ENCODE measurements at regions not wholly inside any gene's neighbourhood (a gene's known extent, or its start where the extent isn't known, plus 50 kb on each side); places are given as distances from the start of the nearest gene placed in this dataset.

- Mint-ChIP-seq H3K9me3 (no peaks in the 10 kb centered on the region), H3K36me3 (ENCODE audit: low read depth) (no peaks in the 10 kb centered on the region), H3K27me3 (ENCODE audit: low read depth) (peaks cover 5% of the 10 kb centered on the region), H3K27ac (no peak overlapping the region), H3K4me1 (ENCODE audit: low read depth) (no peaks in the 10 kb centered on the region), H3K4me3 (ENCODE audit: low read depth) (no peak overlapping the region)
- intact Hi-C loops (cut with micrococcal nuclease) = no loop called here
- DNase-seq (ENCODE audit: low spot score) = no peak
Measured at GRCh38 chr11:134882671-134883297, 470.7 kb upstream of the B3GAT1 start.

DNA sequence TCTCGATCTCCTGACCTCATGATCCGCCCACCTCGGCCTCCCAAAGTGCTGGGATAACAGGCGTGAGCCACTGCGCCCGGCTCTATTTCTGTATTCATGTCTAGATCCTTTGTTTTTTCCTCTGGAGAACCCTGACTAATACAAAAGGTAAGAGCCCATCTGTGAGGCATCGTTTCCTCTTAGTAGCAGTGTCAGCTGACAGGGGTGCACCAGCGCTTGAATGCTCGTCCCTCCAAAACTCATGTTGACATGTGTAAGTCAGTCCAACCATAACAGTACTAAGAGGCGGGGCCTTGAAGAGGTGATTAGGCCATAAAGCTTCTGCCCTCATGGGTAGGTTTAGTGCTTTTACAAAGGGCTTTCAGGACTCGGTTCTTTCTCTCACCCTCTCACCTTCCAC is 470.1 kb upstream of the B3GAT1 start:
- Mint-ChIP-seq H3K4me1 (ENCODE audit: low read depth) (no peaks in the 10 kb centered on the region), H3K27me3 (ENCODE audit: low read depth) (peaks cover 5% of the 10 kb centered on the region), H3K9me3 (no peaks in the 10 kb centered on the region), H3K4me3 (ENCODE audit: low read depth) (no peak overlapping the region), H3K36me3 (ENCODE audit: low read depth) (no peaks in the 10 kb centered on the region), H3K27ac (no peak overlapping the region)
- intact Hi-C loops (cut with micrococcal nuclease) = no loop called here
- no peak for DNase-seq (ENCODE audit: low spot score)

- Mint-ChIP-seq H3K27ac (no peak overlapping the region), H3K9me3 (no peaks in the 10 kb centered on the region), H3K4me3 (ENCODE audit: low read depth) (no peak overlapping the region), H3K27me3 (ENCODE audit: low read depth) (peaks cover 5% of the 10 kb centered on the region), H3K36me3 (ENCODE audit: low read depth) (no peaks in the 10 kb centered on the region), H3K4me1 (ENCODE audit: low read depth) (no peaks in the 10 kb centered on the region)
- intact Hi-C loops (cut with micrococcal nuclease) = no loop called here
- DNase-seq (ENCODE audit: low spot score) = no peak
Measured at GRCh38 chr11:134880788-134881187, 468.7 kb upstream of the B3GAT1 start.

GRCh38 chr11:134879931-134880330 is 467.9 kb upstream of the B3GAT1 start:
- intact Hi-C loops (cut with micrococcal nuclease) = no loop called here

DNA sequence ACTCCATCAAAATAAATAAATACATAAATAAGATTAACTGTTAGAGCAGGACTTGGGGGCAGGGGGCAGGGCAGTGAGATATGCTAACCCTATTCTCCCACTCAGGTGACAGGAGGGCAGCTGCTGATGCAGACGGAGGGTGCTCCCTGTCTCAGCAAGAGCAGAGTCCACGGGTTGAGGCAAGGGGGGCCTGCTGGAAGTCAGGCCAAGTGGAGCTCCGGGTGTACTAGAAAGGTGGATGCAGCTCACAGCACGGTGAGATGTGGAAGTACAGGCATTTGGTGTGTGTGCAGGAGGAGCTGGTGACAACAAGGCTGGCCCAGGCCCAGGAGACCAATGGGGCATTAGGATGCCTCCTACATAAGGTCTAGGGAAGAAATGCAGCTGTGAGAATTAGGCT is 467.3 kb upstream of the B3GAT1 start:
- H3K27ac Mint-ChIP-seq = no peak overlapping the region
- H3K4me3 Mint-ChIP-seq (ENCODE audit: low read depth) = no peak overlapping the region
- no peak for DNase-seq (ENCODE audit: low spot score)
- no peaks in the 10 kb centered on the region for H3K9me3 Mint-ChIP-seq
- peaks cover 5% of the 10 kb centered on the region for H3K27me3 Mint-ChIP-seq (ENCODE audit: low read depth)
- intact Hi-C loops (cut with micrococcal nuclease) = no loop called here
- no peaks in the 10 kb centered on the region for H3K4me1 Mint-ChIP-seq (ENCODE audit: low read depth)
- H3K36me3 Mint-ChIP-seq (ENCODE audit: low read depth) = no peaks in the 10 kb centered on the region

More at GRCh38 chr11:134879931-134880330, 467.9 kb upstream of the B3GAT1 start:
- no peak overlapping the region for H3K4me3 Mint-ChIP-seq (ENCODE audit: low read depth)
- no peaks in the 10 kb centered on the region for H3K4me1 Mint-ChIP-seq (ENCODE audit: low read depth)
- no peak for DNase-seq (ENCODE audit: low spot score)
- H3K36me3 Mint-ChIP-seq (ENCODE audit: low read depth) = no peaks in the 10 kb centered on the region
- H3K9me3 Mint-ChIP-seq = no peaks in the 10 kb centered on the region
- H3K27ac Mint-ChIP-seq = no peak overlapping the region
- H3K27me3 Mint-ChIP-seq (ENCODE audit: low read depth) = peaks cover 5% of the 10 kb centered on the region

- H3K27ac Mint-ChIP-seq = no peak overlapping the region
- H3K4me1 Mint-ChIP-seq (ENCODE audit: low read depth) = no peaks in the 10 kb centered on the region
- no peaks in the 10 kb centered on the region for H3K36me3 Mint-ChIP-seq (ENCODE audit: low read depth)
- intact Hi-C loops (cut with micrococcal nuclease) = no loop called here
- H3K4me3 Mint-ChIP-seq (ENCODE audit: low read depth) = no peak overlapping the region
- no peak for DNase-seq (ENCODE audit: low spot score)
- peaks cover 1% of the 10 kb centered on the region for H3K27me3 Mint-ChIP-seq (ENCODE audit: low read depth)
- H3K9me3 Mint-ChIP-seq = no peaks in the 10 kb centered on the region
Measured at GRCh38 chr11:134878785-134879184, 466.7 kb upstream of the B3GAT1 start.

DNA sequence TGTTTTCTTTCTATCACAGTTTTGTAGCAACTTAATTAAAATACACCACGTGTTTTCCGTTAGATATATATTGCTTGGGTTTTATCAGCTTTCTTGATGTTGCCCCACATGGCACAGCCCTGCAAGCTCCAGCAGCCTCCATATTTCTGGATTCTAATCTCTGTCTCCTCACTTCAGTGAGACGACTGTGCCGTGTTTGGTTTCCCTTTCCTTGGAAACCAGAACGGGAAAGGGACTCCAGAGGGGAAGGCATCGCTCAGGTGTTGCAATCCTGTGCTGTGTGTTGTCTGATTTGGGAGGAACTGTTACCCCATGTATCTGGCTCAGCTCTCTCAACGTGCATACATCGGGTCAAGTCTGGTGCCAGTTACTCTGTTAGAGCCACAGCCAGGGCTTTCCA is 464.2 kb upstream of the B3GAT1 start:
- H3K4me3 Mint-ChIP-seq (ENCODE audit: low read depth) = no peak overlapping the region
- no peaks in the 10 kb centered on the region for H3K36me3 Mint-ChIP-seq (ENCODE audit: low read depth)
- intact Hi-C loops (cut with micrococcal nuclease) = no loop called here
- no peaks in the 10 kb centered on the region for H3K4me1 Mint-ChIP-seq (ENCODE audit: low read depth)
- no peak for DNase-seq (ENCODE audit: low spot score)
- H3K27ac Mint-ChIP-seq = no peak overlapping the region
- H3K27me3 Mint-ChIP-seq (ENCODE audit: low read depth) = no peaks in the 10 kb centered on the region
- H3K9me3 Mint-ChIP-seq = no peaks in the 10 kb centered on the region

DNA sequence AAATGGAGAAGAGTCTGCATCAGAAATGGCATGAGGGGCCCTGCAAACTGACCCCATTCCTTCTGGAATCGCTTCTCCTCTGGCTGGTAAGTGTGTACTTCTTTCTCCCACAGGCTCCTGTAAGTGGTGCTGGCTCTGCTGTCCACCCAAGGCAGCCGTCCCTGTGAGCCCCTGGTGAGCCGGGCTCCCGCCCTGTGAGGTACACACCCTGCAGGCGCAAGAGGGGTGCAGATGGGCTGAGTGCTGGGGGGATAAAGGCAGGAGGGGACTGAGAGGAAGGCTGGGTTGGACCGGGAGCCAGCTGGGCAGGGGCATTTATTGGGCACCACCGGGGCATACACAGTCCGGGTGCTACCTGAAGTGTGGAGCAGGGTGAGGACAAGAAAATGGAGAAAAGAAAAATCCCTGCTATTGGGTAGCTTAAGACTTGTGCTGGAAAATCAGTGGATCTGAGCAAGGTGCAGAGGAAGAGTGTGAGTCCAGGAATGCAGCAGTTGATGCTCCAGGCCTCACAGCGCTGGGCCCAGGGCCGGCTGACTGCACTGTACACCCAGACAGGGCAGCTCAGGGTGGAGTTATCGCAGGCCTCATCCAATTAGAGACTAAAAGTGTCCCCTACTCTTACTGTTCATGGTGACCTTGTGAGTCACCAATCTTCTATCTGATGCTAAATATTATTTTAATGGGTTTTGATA is 455.1 kb upstream of the B3GAT1 start:
- no peak overlapping the region for H3K4me3 Mint-ChIP-seq (ENCODE audit: low read depth)
- H3K27ac Mint-ChIP-seq = no peak overlapping the region

DNA sequence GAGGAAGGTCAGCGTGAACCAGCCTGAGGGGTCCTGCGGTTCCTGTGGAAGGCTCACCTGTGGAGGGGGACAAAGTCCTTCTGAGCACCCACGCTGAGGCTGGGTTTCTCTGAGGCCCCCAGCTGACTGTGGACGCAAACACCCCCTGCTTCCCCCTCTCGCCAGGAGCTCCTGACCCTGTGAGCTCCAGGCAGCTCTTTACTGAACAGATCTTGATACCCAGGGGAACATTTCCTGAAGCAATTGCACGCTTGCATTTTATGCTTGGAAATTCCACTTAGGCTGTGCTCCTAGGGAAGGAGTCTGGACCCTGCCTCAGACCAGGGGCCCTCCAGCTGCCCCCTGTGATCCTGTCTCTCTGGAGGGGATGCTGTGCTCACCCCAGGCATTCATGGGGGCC is 454.2 kb upstream of the B3GAT1 start:
- Mint-ChIP-seq H3K4me3 (ENCODE audit: low read depth) (no peak overlapping the region), H3K4me1 (ENCODE audit: low read depth) (peaks cover 2% of the 10 kb centered on the region), H3K36me3 (ENCODE audit: low read depth) (no peaks in the 10 kb centered on the region), H3K9me3 (no peaks in the 10 kb centered on the region), H3K27me3 (ENCODE audit: low read depth) (no peaks in the 10 kb centered on the region), H3K27ac (no peak overlapping the region)
- intact Hi-C loops (cut with micrococcal nuclease) = no loop called here
- no peak for DNase-seq (ENCODE audit: low spot score)

More for the DNA sequence above, 455.1 kb upstream of the B3GAT1 start:
- no peak for DNase-seq (ENCODE audit: low spot score)
- intact Hi-C loops (cut with micrococcal nuclease) = no loop called here
- H3K4me1 Mint-ChIP-seq (ENCODE audit: low read depth) = peaks cover 2% of the 10 kb centered on the region
- H3K36me3 Mint-ChIP-seq (ENCODE audit: low read depth) = no peaks in the 10 kb centered on the region
- no peaks in the 10 kb centered on the region for H3K9me3 Mint-ChIP-seq
- no peaks in the 10 kb centered on the region for H3K27me3 Mint-ChIP-seq (ENCODE audit: low read depth)

- no peaks in the 10 kb centered on the region for H3K9me3 Mint-ChIP-seq
- H3K4me1 Mint-ChIP-seq (ENCODE audit: low read depth) = peaks cover 2% of the 10 kb centered on the region
- H3K27ac Mint-ChIP-seq = no peak overlapping the region
- H3K4me3 Mint-ChIP-seq (ENCODE audit: low read depth) = no peak overlapping the region
- no peaks in the 10 kb centered on the region for H3K27me3 Mint-ChIP-seq (ENCODE audit: low read depth)
- intact Hi-C loops (cut with micrococcal nuclease) = no loop called here
- DNase-seq (ENCODE audit: low spot score) = no peak
- H3K36me3 Mint-ChIP-seq (ENCODE audit: low read depth) = no peaks in the 10 kb centered on the region
Measured at GRCh38 chr11:134864968-134865305, 452.9 kb upstream of the B3GAT1 start.

GRCh38 chr11:134864233-134864967 is 452.4 kb upstream of the B3GAT1 start:
- H3K36me3 Mint-ChIP-seq (ENCODE audit: low read depth) = no peaks in the 10 kb centered on the region
- H3K9me3 Mint-ChIP-seq = no peaks in the 10 kb centered on the region
- H3K4me1 Mint-ChIP-seq (ENCODE audit: low read depth) = peaks cover 2% of the 10 kb centered on the region
- no peak overlapping the region for H3K27ac Mint-ChIP-seq
- intact Hi-C loops (cut with micrococcal nuclease) = no loop called here
- H3K4me3 Mint-ChIP-seq (ENCODE audit: low read depth) = no peak overlapping the region
- H3K27me3 Mint-ChIP-seq (ENCODE audit: low read depth) = no peaks in the 10 kb centered on the region
- DNase-seq (ENCODE audit: low spot score) = no peak

DNA sequence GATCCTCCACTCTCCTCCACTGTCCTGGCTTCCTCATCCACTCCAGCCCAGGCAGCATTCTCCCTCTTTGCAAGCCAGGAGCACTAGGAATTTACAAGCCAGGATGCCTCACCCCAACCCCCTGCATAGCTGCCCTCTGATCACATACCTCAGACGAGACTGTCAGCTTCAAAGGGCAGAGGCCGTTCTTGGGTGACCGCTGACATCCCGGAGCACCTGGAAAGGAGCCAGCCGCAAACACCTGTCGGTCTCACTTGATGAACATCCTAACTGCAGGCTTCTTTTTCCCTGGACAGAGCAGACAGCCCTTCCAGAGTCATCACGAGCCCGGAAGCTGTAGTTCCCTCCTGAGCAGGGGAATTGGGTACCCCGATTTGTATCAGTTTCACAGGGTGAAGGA is 451.3 kb upstream of the B3GAT1 start:
- DNase-seq (ENCODE audit: low spot score) = no peak
- no peak overlapping the region for H3K4me3 Mint-ChIP-seq (ENCODE audit: low read depth)
- no peaks in the 10 kb centered on the region for H3K9me3 Mint-ChIP-seq
- no peaks in the 10 kb centered on the region for H3K36me3 Mint-ChIP-seq (ENCODE audit: low read depth)
- no peak overlapping the region for H3K27ac Mint-ChIP-seq
- no peaks in the 10 kb centered on the region for H3K27me3 Mint-ChIP-seq (ENCODE audit: low read depth)
- intact Hi-C loops (cut with micrococcal nuclease) = no loop called here
- no peaks in the 10 kb centered on the region for H3K4me1 Mint-ChIP-seq (ENCODE audit: low read depth)

- H3K36me3 Mint-ChIP-seq (ENCODE audit: low read depth) = no peaks in the 10 kb centered on the region
- H3K27ac Mint-ChIP-seq = no peak overlapping the region
- intact Hi-C loops (cut with micrococcal nuclease) = no loop called here
- no peaks in the 10 kb centered on the region for H3K27me3 Mint-ChIP-seq (ENCODE audit: low read depth)
- H3K4me1 Mint-ChIP-seq (ENCODE audit: low read depth) = no peaks in the 10 kb centered on the region
- H3K9me3 Mint-ChIP-seq = no peaks in the 10 kb centered on the region
- DNase-seq (ENCODE audit: low spot score) = no peak
- no peak overlapping the region for H3K4me3 Mint-ChIP-seq (ENCODE audit: low read depth)
Measured at GRCh38 chr11:134862587-134863195, 450.6 kb upstream of the B3GAT1 start.

Data from activated T-helper 2 cell treated with anti-CD3 and anti-CD28 coated beads, Interferon-gamma antibody, Interleukin-2, Interleukin-4, amounts not matched to agents 10 μg/mL and 5 μg/mL and 100 μg/mL, durations not matched to agents 14 hours and 24 hours and 36 hours (primary cell).